Type B pancreatic cell (in vitro differentiated cells): ENCODE measurements at regions not wholly inside any gene's neighbourhood (a gene's known extent, or its start where the extent isn't known, plus 50 kb on each side); places are given as distances from the start of the nearest gene placed in this dataset.

ENCODE experiments used
- DNase-seq: peaks from one replicate; pipeline ENCODE4 v3.0.0; 2021; ENCODE audit warnings: mixed read lengths; ENCODE audit not compliant: unreplicated experiment; ENCODE audit errors: extremely low spot score
- H3K27ac Mint-ChIP-seq: 2 replicates; pipeline ENCODE4 v1.8.0; 2021; ENCODE audit warnings: mild to moderate bottlenecking, mixed read lengths
- H3K27me3 Mint-ChIP-seq: 2 replicates; pipeline ENCODE4 v1.8.0; 2021; ENCODE audit warnings: mixed read lengths
- H3K36me3 Mint-ChIP-seq: 2 replicates; pipeline ENCODE4 v1.8.0; 2021; ENCODE audit warnings: mixed read lengths
- H3K4me1 Mint-ChIP-seq: one replicate; pipeline ENCODE4 v1.8.0; 2021; ENCODE audit warnings: mixed read lengths; ENCODE audit not compliant: unreplicated experiment
- H3K4me3 Mint-ChIP-seq: 2 replicates; pipeline ENCODE4 v1.8.0; 2021; ENCODE audit warnings: mild to moderate bottlenecking, mixed read lengths
- H3K9me3 Mint-ChIP-seq: 2 replicates; pipeline ENCODE4 v1.8.0; 2021; ENCODE audit warnings: mixed read lengths
- CTCF ChIP-seq: fragments of 200-600 bp; sonication (generic); conservative IDR thresholded peaks from 2 replicates; pipeline ENCODE4 v1.5.0; 2021; ENCODE audit warnings: antibody characterized with exemption, mild to moderate bottlenecking

GRCh38 chr6:47157063-47157462, 114.9 kb upstream of the ADGRF1 start:
- DNase-seq: no peak
- no peak for TF ChIP-seq CTCF
- no peaks in the 10 kb centered on the region for H3K27me3 Mint-ChIP-seq

GRCh38 chr6:47156196-47156595, 114.1 kb upstream of the ADGRF1 start:
- Mint-ChIP-seq H3K27me3 (no peaks in the 10 kb centered on the region), H3K27ac (no peak overlapping the region), H3K9me3 (no peaks in the 10 kb centered on the region), H3K36me3 (no peaks in the 10 kb centered on the region), H3K4me1 (peaks cover 6% of the 10 kb centered on the region), H3K4me3 (no peak overlapping the region)
- TF ChIP-seq CTCF: no peak
- no peak for DNase-seq

More at GRCh38 chr6:47157063-47157462, 114.9 kb upstream of the ADGRF1 start:
- no peak overlapping the region for H3K4me3 Mint-ChIP-seq
- no peak overlapping the region for H3K27ac Mint-ChIP-seq
- H3K36me3 Mint-ChIP-seq: no peaks in the 10 kb centered on the region
- H3K4me1 Mint-ChIP-seq: peaks cover 6% of the 10 kb centered on the region
- H3K9me3 Mint-ChIP-seq: no peaks in the 10 kb centered on the region

GRCh38 chr6:47153404-47153755, 111.2 kb upstream of the ADGRF1 start:
- H3K9me3 Mint-ChIP-seq: no peaks in the 10 kb centered on the region
- no peaks in the 10 kb centered on the region for H3K36me3 Mint-ChIP-seq
- no peak for TF ChIP-seq CTCF
- H3K27me3 Mint-ChIP-seq: no peaks in the 10 kb centered on the region
- H3K27ac Mint-ChIP-seq: peak overlapping the region; percentile 48
- peaks cover 6% of the 10 kb centered on the region for H3K4me1 Mint-ChIP-seq
- no peak for DNase-seq
- H3K4me3 Mint-ChIP-seq: peak overlapping the region; percentile 26

- Mint-ChIP-seq H3K27ac (peak overlapping the region; percentile 48), H3K9me3 (no peaks in the 10 kb centered on the region), H3K36me3 (no peaks in the 10 kb centered on the region), H3K4me3 (no peak overlapping the region), H3K4me1 (peaks cover 11% of the 10 kb centered on the region), H3K27me3 (no peaks in the 10 kb centered on the region)
- no peak for DNase-seq
- no peak for TF ChIP-seq CTCF
Measured at GRCh38 chr6:47152666-47153403, 110.7 kb upstream of the ADGRF1 start.

- Mint-ChIP-seq H3K4me1 (peaks cover 25% of the 10 kb centered on the region), H3K27ac (no peak overlapping the region), H3K27me3 (no peaks in the 10 kb centered on the region), H3K36me3 (no peaks in the 10 kb centered on the region), H3K4me3 (no peak overlapping the region), H3K9me3 (no peaks in the 10 kb centered on the region)
- no peak for TF ChIP-seq CTCF
- no peak for DNase-seq
Measured at GRCh38 chr6:47151232-47151898, 109.2 kb upstream of the ADGRF1 start.
